SK-N-MC (cell line): ENCODE measurements at regions not wholly inside any gene's neighbourhood (a gene's known extent, or its start where the extent isn't known, plus 50 kb on each side); places are given as distances from the start of the nearest gene placed in this dataset.

Experiments used
- EZH2 ChIP-seq: fragments of 200-600 bp; sonication (generic); IDR thresholded peaks from one replicate; pipeline ENCODE4 v1.6.1; 2017; ENCODE audit warnings: antibody characterized with exemption
- POLR2AphosphoS5 ChIP-seq: IDR thresholded peaks from 2 replicates; pipeline ENCODE4 v1.6.1; 2012; ENCODE audit warnings: mild to moderate bottlenecking, low read depth, low read length, borderline replicate concordance

GRCh38 chr1:58158016-58158415, 388.5 kb downstream of the OMA1 start:
- TF ChIP-seq POLR2AphosphoS5 (no peak), EZH2 (no peak)
